ENCODE measurements at regions not wholly inside any gene's neighbourhood (a gene's known extent, or its start where the extent isn't known, plus 50 kb on each side); places are given as distances from the start of the nearest gene placed in this dataset.

DNA sequence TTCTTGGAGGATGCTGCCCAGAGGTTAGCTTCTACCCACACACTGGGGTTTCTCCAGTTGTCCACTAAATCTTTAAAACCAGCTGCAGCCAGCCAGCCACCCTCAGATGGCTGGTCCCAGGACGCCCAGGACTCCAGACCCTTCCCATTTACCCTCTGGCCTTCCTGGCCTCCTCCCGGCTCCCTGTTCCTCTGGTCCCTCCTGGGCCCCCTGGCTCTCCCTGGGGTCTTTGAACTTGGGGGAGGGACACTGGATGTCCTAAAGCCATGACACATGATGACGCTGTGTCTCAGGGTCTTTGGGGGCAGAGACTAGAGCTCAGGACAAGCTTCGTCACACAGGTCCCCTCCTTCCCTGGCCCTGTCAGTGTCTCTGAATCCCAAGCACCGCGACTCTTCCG lies 201.1 kb upstream of the HDAC4 start:
- TF ChIP-seq, protein P1, sequence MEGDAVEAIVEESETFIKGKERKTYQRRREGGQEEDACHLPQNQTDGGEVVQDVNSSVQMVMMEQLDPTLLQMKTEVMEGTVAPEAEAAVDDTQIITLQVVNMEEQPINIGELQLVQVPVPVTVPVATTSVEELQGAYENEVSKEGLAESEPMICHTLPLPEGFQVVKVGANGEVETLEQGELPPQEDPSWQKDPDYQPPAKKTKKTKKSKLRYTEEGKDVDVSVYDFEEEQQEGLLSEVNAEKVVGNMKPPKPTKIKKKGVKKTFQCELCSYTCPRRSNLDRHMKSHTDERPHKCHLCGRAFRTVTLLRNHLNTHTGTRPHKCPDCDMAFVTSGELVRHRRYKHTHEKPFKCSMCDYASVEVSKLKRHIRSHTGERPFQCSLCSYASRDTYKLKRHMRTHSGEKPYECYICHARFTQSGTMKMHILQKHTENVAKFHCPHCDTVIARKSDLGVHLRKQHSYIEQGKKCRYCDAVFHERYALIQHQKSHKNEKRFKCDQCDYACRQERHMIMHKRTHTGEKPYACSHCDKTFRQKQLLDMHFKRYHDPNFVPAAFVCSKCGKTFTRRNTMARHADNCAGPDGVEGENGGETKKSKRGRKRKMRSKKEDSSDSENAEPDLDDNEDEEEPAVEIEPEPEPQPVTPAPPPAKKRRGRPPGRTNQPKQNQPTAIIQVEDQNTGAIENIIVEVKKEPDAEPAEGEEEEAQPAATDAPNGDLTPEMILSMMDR (IDR thresholded peaks at IDR 0.05), result no peak
- no peak for TF ChIP-seq POLR2A (IDR thresholded peaks at IDR 0.05)
